Lower leg skin (tissue), 3 donors: ENCODE measurements at regions not wholly inside any gene's neighbourhood (a gene's known extent, or its start where the extent isn't known, plus 50 kb on each side); places are given as distances from the start of the nearest gene placed in this dataset.

Experiments
- POLR2A ChIP-seq, 2 donors: fragments of 450-650 bp; IDR thresholded peaks; one replicate each; pipeline ENCODE4 v1.6.1; 2016 to 2017; ENCODE audit warnings: antibody characterized with exemption in 2 of 2, mild to moderate bottlenecking in 1 of 2, moderate library complexity in 1 of 2
- TF ChIP-seq, protein P1 (sequence below), 3 donors: fragments of 450-650 bp; IDR thresholded peaks; one replicate each; pipeline ENCODE4 v1.5.1; 2016; ENCODE audit warnings: antibody characterized with exemption in 3 of 3, mild to moderate bottlenecking in 3 of 3, moderate library complexity in 2 of 3

DNA sequence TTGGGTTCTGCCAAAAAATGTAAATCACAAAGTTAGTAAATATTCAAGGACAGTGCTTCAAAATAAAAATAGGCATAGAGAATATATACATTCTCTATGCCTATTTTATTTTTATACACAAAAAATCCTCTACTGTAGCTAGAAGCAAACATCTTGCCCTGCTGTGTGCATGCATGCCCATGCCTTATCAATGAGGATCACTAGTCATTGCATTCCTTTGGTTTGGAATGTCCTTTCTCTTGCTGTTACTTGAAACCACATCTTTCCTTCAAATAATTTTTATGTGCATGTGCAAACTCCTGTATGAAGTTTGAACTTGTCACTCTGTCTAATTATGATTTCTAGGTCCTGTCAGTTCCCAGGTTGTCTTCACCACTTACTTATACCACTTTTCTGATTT, 278.9 kb upstream of the IZUMO3 start:
- TF ChIP-seq, protein P1, sequence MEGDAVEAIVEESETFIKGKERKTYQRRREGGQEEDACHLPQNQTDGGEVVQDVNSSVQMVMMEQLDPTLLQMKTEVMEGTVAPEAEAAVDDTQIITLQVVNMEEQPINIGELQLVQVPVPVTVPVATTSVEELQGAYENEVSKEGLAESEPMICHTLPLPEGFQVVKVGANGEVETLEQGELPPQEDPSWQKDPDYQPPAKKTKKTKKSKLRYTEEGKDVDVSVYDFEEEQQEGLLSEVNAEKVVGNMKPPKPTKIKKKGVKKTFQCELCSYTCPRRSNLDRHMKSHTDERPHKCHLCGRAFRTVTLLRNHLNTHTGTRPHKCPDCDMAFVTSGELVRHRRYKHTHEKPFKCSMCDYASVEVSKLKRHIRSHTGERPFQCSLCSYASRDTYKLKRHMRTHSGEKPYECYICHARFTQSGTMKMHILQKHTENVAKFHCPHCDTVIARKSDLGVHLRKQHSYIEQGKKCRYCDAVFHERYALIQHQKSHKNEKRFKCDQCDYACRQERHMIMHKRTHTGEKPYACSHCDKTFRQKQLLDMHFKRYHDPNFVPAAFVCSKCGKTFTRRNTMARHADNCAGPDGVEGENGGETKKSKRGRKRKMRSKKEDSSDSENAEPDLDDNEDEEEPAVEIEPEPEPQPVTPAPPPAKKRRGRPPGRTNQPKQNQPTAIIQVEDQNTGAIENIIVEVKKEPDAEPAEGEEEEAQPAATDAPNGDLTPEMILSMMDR (IDR thresholded peaks at IDR 0.05) = no peak
- TF ChIP-seq POLR2A (IDR thresholded peaks at IDR 0.05) = no peak
